Astrocyte of the spinal cord (primary cell): ENCODE measurements at regions not wholly inside any gene's neighbourhood (a gene's known extent, or its start where the extent isn't known, plus 50 kb on each side); places are given as distances from the start of the nearest gene placed in this dataset.

Source experiments
- DNase-seq: peaks from one replicate; pipeline ENCODE4 v3.0.0; 2011; ENCODE audit warnings: low read depth, low spot score
- H3K4me3 ChIP-seq: 2 replicates; pipeline ENCODE4 v1.5.1; 2011; ENCODE audit warnings: low read depth, mild to moderate bottlenecking, low read length, moderate library complexity
- CTCF ChIP-seq: IDR thresholded peaks from 2 replicates; pipeline ENCODE4 v1.5.1; 2012; ENCODE audit warnings: low read depth, mild to moderate bottlenecking, low read length, inconsistent platforms
- in situ Hi-C: cut with HindIII; loops from 2 replicates; pipeline ENCODE4 v1.10.0; 2017; ENCODE audit warnings: low sequenced_read_pairs

- H3K4me3 ChIP-seq = no peak overlapping the region
- in situ Hi-C loops = no loop called here
- no peak for DNase-seq
- no peak for TF ChIP-seq CTCF
Observed at GRCh38 chr1:207218512-207219362, 102.7 kb upstream of the CD55 start.

GRCh38 chr1:207219979-207220889 is 101.2 kb upstream of the CD55 start:
- TF ChIP-seq CTCF = no peak
- no peak for DNase-seq
- no peak overlapping the region for H3K4me3 ChIP-seq
- in situ Hi-C loops = no loop called here

GRCh38 chr1:207221934-207222351 is 99.5 kb upstream of the CD55 start:
- no peak for TF ChIP-seq CTCF
- no peak overlapping the region for H3K4me3 ChIP-seq
- in situ Hi-C loops = no loop called here
- no peak for DNase-seq

GRCh38 chr1:207223162-207223561 is 98.3 kb upstream of the CD55 start:
- H3K4me3 ChIP-seq = no peak overlapping the region
- in situ Hi-C loops = no loop called here
- no peak for DNase-seq
- no peak for TF ChIP-seq CTCF

GRCh38 chr1:207224666-207225065 is 96.8 kb upstream of the CD55 start:
- in situ Hi-C loops = no loop called here
- no peak for TF ChIP-seq CTCF
- H3K4me3 ChIP-seq = no peak overlapping the region
- no peak for DNase-seq

- TF ChIP-seq CTCF = no peak
- H3K4me3 ChIP-seq = no peak overlapping the region
- in situ Hi-C loops = no loop called here
- DNase-seq = no peak
Observed at GRCh38 chr1:207227131-207227630, 94.3 kb upstream of the CD55 start.
